Mesodermal cell (in vitro differentiated cells): ENCODE measurements at regions not wholly inside any gene's neighbourhood (a gene's known extent, or its start where the extent isn't known, plus 50 kb on each side); places are given as distances from the start of the nearest gene placed in this dataset.
A peak's percentile ranks its signal among the peaks of the same experiment; 100 is the strongest.

Experiments used
- H3K27ac ChIP-seq: 2 replicates; pipeline ENCODE4 v1.7.0; 2013; ENCODE audit warnings: mild to moderate bottlenecking, low read depth, low read length, moderate library complexity; ENCODE audit not compliant: severe bottlenecking
- H3K36me3 ChIP-seq: 2 replicates; pipeline ENCODE4 v1.7.1; 2013; ENCODE audit warnings: mild to moderate bottlenecking, low read length, moderate library complexity; ENCODE audit not compliant: control insufficient read depth, insufficient read depth
- H3K4me1 ChIP-seq: one replicate; pipeline ENCODE4 v1.7.1; 2013; ENCODE audit warnings: mild to moderate bottlenecking, low read length; ENCODE audit not compliant: insufficient read depth, control insufficient read depth, poor library complexity, severe bottlenecking
- H3K4me3 ChIP-seq: 2 replicates; pipeline ENCODE4 v1.7.0; 2013; ENCODE audit warnings: low read length, control low read depth, mild to moderate bottlenecking; ENCODE audit not compliant: insufficient read depth, poor library complexity, severe bottlenecking; ENCODE audit errors: extremely low read depth
- H3K9me3 ChIP-seq: 2 replicates; pipeline ENCODE4 v1.7.1; 2013; ENCODE audit warnings: mild to moderate bottlenecking, low read length, moderate library complexity; ENCODE audit not compliant: control insufficient read depth
- WGBS, 2 experiments: methylation state at CpG; one replicate each; pipeline ENCODE4 v1.1.5; 2013; ENCODE audit warnings: missing lambda C conversion rate in 2 of 2; ENCODE audit not compliant: insufficient coverage in 2 of 2; 5-methylcytosine and 5-hydroxymethylcytosine counted together

GRCh38 chr2:212712991-212713390 is 174.4 kb upstream of the ERBB4 start:
- Histone ChIP-seq H3K4me3 (no peak overlapping the region), H3K4me1 (peaks cover 15% of the 10 kb centered on the region), H3K27ac (no peak overlapping the region), H3K36me3 (no peaks in the 10 kb centered on the region), H3K9me3 (no peaks in the 10 kb centered on the region)
- WGBS, 2 experiments, result 77 to 89% methylated on average over 1 of the region's 1 CpG

GRCh38 chr2:212712466-212712865 is 173.9 kb upstream of the ERBB4 start:
- WGBS, 2 experiments, result 86 to 100% methylated on average over 1 to 4 of the region's 5 CpGs
- H3K27ac ChIP-seq, result peak overlapping the region; percentile 66
- no peak overlapping the region for H3K4me3 ChIP-seq
- peaks cover 15% of the 10 kb centered on the region for H3K4me1 ChIP-seq
- H3K36me3 ChIP-seq, result no peaks in the 10 kb centered on the region
- no peaks in the 10 kb centered on the region for H3K9me3 ChIP-seq

- WGBS, 2 experiments, result no CpG with 5 or more reads among the region's 3 CpGs
- no peak overlapping the region for H3K4me3 ChIP-seq
- no peaks in the 10 kb centered on the region for H3K9me3 ChIP-seq
- peak overlapping the region; percentile 66 for H3K27ac ChIP-seq
- no peaks in the 10 kb centered on the region for H3K36me3 ChIP-seq
- peaks cover 15% of the 10 kb centered on the region for H3K4me1 ChIP-seq
These were observed 173.3 kb upstream of the ERBB4 start for GRCh38 chr2:212711856-212712255.

GRCh38 chr2:212709280-212709679 is 170.7 kb upstream of the ERBB4 start:
- peak overlapping the region; percentile 41 for H3K27ac ChIP-seq
- no peaks in the 10 kb centered on the region for H3K9me3 ChIP-seq
- H3K36me3 ChIP-seq, result no peaks in the 10 kb centered on the region
- peaks cover 15% of the 10 kb centered on the region for H3K4me1 ChIP-seq
- WGBS, 2 experiments, result 88 to 100% methylated on average over 1 of the region's 3 CpGs
- no peak overlapping the region for H3K4me3 ChIP-seq

GRCh38 chr2:212708355-212708754 is 169.8 kb upstream of the ERBB4 start:
- Histone ChIP-seq H3K4me3 (no peak overlapping the region), H3K36me3 (no peaks in the 10 kb centered on the region), H3K4me1 (peaks cover 15% of the 10 kb centered on the region), H3K9me3 (no peaks in the 10 kb centered on the region), H3K27ac (no peak overlapping the region)
- WGBS, 2 experiments, result 100% methylated on average over 1 of the region's 2 CpGs; no CpG with 5 or more reads in 1 of the 2 experiments

- no peaks in the 10 kb centered on the region for H3K9me3 ChIP-seq
- H3K4me1 ChIP-seq, result no peaks in the 10 kb centered on the region
- H3K36me3 ChIP-seq, result no peaks in the 10 kb centered on the region
- no CpG with 5 or more reads among the region's 1 CpG for WGBS, 2 experiments
- H3K27ac ChIP-seq, result no peak overlapping the region
- no peak overlapping the region for H3K4me3 ChIP-seq
These were observed 156.8 kb upstream of the ERBB4 start for GRCh38 chr2:212695426-212695825.

- H3K27ac ChIP-seq, result no peak overlapping the region
- no peak overlapping the region for H3K4me3 ChIP-seq
- H3K4me1 ChIP-seq, result no peaks in the 10 kb centered on the region
- H3K9me3 ChIP-seq, result no peaks in the 10 kb centered on the region
- no peaks in the 10 kb centered on the region for H3K36me3 ChIP-seq
- no CpG with 5 or more reads among the region's 3 CpGs for WGBS, 2 experiments
These were observed 155.8 kb upstream of the ERBB4 start for GRCh38 chr2:212694398-212694797.

GRCh38 chr2:212692466-212692865 is 153.9 kb upstream of the ERBB4 start:
- H3K9me3 ChIP-seq, result no peaks in the 10 kb centered on the region
- H3K4me3 ChIP-seq, result no peak overlapping the region
- no peaks in the 10 kb centered on the region for H3K36me3 ChIP-seq
- WGBS, 2 experiments, result 95 to 100% methylated on average over 2 to 3 of the region's 3 CpGs
- no peaks in the 10 kb centered on the region for H3K4me1 ChIP-seq
- no peak overlapping the region for H3K27ac ChIP-seq

- 33 to 80% methylated on average over 1 to 7 of the region's 10 CpGs for WGBS, 2 experiments
These were observed 147.8 kb upstream of the ERBB4 start for GRCh38 chr2:212686285-212686895.

GRCh38 chr2:212683346-212684097 is 144.9 kb upstream of the ERBB4 start:
- WGBS, 2 experiments, result 91 to 98% methylated on average over 4 to 5 of the region's 6 CpGs
- no peaks in the 10 kb centered on the region for H3K36me3 ChIP-seq

More at GRCh38 chr2:212686285-212686895, 147.8 kb upstream of the ERBB4 start:
- H3K4me3 ChIP-seq, result no peak overlapping the region
- no peak overlapping the region for H3K27ac ChIP-seq
- no peaks in the 10 kb centered on the region for H3K36me3 ChIP-seq
- no peaks in the 10 kb centered on the region for H3K9me3 ChIP-seq
- no peaks in the 10 kb centered on the region for H3K4me1 ChIP-seq

GRCh38 chr2:212682937-212683336 is 144.3 kb upstream of the ERBB4 start:
- H3K4me3 ChIP-seq, result no peak overlapping the region
- WGBS, 2 experiments, result 90% methylated on average over 2 of the region's 3 CpGs; no CpG with 5 or more reads in 1 of the 2 experiments
- no peaks in the 10 kb centered on the region for H3K4me1 ChIP-seq
- no peak overlapping the region for H3K27ac ChIP-seq
- H3K36me3 ChIP-seq, result no peaks in the 10 kb centered on the region
- H3K9me3 ChIP-seq, result no peaks in the 10 kb centered on the region

More at GRCh38 chr2:212683346-212684097, 144.9 kb upstream of the ERBB4 start:
- Histone ChIP-seq H3K9me3 (no peaks in the 10 kb centered on the region), H3K4me1 (no peaks in the 10 kb centered on the region), H3K27ac (no peak overlapping the region), H3K4me3 (no peak overlapping the region)
